ENCODE measurements at regions not wholly inside any gene's neighbourhood (a gene's known extent, or its start where the extent isn't known, plus 50 kb on each side); places are given as distances from the start of the nearest gene placed in this dataset.

DNA sequence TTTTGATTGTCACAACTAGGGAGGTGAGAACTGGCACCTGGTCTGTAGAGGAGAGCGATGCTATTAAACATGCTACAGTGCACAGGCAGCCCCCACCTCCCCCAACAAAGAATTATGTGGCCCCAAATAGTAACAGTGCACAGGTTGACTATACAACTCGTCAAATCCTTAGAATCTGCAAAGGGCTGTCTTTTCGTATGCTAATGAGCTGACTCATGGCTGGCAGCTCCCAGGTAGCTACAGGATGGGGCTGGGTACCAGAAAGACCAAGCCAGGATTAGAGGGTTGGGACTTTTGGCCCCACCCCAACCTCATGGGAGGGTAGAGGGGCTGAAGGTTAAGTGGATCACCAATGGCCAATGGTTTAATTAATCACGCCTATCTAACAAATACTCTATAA is 104.7 kb upstream of the SORBS2 start:
- TF ChIP-seq, protein P1, sequence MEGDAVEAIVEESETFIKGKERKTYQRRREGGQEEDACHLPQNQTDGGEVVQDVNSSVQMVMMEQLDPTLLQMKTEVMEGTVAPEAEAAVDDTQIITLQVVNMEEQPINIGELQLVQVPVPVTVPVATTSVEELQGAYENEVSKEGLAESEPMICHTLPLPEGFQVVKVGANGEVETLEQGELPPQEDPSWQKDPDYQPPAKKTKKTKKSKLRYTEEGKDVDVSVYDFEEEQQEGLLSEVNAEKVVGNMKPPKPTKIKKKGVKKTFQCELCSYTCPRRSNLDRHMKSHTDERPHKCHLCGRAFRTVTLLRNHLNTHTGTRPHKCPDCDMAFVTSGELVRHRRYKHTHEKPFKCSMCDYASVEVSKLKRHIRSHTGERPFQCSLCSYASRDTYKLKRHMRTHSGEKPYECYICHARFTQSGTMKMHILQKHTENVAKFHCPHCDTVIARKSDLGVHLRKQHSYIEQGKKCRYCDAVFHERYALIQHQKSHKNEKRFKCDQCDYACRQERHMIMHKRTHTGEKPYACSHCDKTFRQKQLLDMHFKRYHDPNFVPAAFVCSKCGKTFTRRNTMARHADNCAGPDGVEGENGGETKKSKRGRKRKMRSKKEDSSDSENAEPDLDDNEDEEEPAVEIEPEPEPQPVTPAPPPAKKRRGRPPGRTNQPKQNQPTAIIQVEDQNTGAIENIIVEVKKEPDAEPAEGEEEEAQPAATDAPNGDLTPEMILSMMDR (IDR thresholded peaks at IDR 0.05): no peak

DNA sequence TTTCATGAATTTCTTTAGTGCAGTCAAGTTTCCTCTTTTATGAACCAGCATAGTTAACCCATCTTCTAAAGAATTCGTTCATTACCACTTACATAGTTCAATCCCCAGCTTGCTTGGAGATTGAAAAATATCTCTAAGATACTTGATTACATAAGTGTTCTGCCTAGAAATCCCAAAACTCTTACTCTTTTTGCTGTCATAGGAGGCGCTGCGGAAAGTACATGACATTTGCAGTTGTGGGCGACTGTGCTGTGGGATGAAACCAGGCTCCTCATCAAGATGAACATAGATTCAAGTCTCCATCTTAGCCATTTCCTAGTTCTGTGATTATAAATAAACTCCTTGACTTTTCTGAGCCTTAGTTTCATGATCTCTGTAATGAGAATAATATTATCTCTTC is 107.1 kb upstream of the SORBS2 start:
- TF ChIP-seq, protein P1 (IDR thresholded peaks at IDR 0.05): no peak

DNA sequence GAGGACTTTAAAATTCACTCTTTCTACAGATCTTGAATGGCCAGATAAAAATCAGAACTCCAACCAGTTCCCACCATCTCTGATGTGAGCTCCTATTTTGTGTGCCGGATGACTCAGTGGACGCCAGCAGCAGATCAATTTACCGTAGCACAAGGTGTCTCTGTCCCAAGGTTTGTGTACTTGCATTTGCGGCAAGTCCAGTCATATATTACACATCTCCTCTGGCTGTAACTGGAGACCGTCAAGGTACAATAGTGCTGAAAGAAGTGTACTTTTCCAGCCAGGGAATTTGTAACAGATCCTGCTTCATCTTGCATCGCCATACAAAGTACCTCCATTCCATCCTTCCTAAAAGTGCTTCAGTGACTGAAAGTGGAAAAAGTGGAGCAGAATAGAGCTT is 108.2 kb upstream of the SORBS2 start:
- TF ChIP-seq, protein P1 (IDR thresholded peaks at IDR 0.05): no peak

GRCh38 chr4:185920691-185921260 is 108.8 kb upstream of the SORBS2 start:
- TF ChIP-seq, protein P1 (IDR thresholded peaks at IDR 0.05): no peak

- TF ChIP-seq, protein P1 (IDR thresholded peaks at IDR 0.05): no peak
Measured at GRCh38 chr4:185921583-185922555, 109.9 kb upstream of the SORBS2 start.

DNA sequence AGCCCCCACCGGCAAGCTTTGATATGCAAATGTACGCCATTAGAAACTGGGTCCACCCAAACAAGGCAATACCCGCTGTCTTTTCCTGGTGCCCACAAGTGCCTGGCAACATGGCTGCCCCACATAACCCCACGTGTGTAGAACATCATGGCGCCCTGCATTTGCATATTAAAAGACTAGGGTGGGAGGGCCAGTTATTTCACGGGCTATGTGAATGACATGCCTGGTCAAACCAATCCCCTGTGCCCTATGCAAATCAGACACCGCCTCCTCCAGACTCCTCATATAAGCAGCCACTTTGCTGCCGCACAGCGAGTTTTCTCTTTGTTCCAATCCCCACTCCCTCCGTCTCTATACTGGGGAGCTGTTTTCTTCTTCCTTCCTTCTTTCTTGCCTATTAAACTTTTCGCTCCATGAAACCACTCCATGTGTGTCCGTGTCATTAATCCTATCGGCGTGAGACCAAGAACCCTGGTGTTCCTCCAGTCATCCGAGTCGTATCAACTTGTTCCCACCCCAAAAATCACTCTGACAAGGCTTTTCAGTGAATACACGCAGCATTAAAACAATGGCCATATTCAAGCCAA is 112.6 kb upstream of the SORBS2 start:
- TF ChIP-seq, protein P1 (IDR thresholded peaks at IDR 0.05): no peak

GRCh38 chr4:185925910-185926360 is 113.9 kb upstream of the SORBS2 start:
- TF ChIP-seq, protein P1 (IDR thresholded peaks at IDR 0.05): no peak
